ENCODE measurements at regions not wholly inside any gene's neighbourhood (a gene's known extent, or its start where the extent isn't known, plus 50 kb on each side); places are given as distances from the start of the nearest gene placed in this dataset.

DNA sequence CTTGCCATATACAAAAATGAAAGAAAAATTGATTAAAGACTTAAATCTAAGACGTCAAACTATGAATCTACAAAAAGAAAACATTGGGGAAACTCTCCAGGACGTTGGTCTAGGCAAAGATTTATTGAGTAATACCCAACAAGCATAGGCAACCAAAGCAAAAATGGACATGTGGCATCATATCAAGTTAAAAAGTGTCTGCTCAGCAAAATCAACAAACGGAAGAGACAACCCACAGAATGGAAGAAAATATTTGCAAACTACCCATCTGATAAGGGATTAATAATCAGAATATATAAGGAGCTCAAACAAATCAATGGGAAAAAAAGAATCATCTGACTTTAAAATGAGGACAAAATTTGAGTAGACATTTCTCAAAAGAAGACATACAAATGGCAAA, 160.9 kb downstream of the DCLK3 start:
- H3K4me3 ChIP-seq (ENCODE audit: low read depth, low read length) = no peak overlapping the region
- no peak for DNase-seq (ENCODE audit: low read depth)
- TF ChIP-seq, protein P1, sequence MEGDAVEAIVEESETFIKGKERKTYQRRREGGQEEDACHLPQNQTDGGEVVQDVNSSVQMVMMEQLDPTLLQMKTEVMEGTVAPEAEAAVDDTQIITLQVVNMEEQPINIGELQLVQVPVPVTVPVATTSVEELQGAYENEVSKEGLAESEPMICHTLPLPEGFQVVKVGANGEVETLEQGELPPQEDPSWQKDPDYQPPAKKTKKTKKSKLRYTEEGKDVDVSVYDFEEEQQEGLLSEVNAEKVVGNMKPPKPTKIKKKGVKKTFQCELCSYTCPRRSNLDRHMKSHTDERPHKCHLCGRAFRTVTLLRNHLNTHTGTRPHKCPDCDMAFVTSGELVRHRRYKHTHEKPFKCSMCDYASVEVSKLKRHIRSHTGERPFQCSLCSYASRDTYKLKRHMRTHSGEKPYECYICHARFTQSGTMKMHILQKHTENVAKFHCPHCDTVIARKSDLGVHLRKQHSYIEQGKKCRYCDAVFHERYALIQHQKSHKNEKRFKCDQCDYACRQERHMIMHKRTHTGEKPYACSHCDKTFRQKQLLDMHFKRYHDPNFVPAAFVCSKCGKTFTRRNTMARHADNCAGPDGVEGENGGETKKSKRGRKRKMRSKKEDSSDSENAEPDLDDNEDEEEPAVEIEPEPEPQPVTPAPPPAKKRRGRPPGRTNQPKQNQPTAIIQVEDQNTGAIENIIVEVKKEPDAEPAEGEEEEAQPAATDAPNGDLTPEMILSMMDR (IDR thresholded peaks at IDR 0.05; ENCODE audit: insufficient read depth, low read length) = no peak

DNA sequence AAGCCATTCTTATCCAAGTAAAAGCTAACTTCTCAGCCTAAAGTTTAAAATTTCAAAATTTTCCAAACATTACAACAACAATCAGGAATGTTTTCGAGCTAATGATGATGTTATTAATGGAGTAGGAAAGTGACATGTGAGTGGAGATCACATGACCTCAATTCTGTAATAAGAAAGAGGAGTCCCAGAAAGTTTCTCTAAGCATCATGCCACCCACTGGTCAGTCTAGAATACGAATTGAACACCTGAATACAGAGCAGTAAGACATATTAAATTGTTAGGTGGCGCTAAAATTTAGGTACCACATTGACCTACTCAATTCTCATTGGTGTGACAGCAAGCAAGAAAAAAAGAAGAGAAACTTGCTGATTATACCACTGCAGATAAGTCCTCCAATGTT, 163.9 kb downstream of the DCLK3 start:
- no peak overlapping the region for H3K4me3 ChIP-seq (ENCODE audit: low read depth, low read length)
- TF ChIP-seq, protein P1 (IDR thresholded peaks at IDR 0.05; ENCODE audit: insufficient read depth, low read length) = no peak
- DNase-seq (ENCODE audit: low read depth) = no peak
